Renal pelvis (tissue), 1 donor: ENCODE measurements at regions not wholly inside any gene's neighbourhood (a gene's known extent, or its start where the extent isn't known, plus 50 kb on each side); places are given as distances from the start of the nearest gene placed in this dataset.
"Not testable (repeated sequence)": the region's sequence is repeated elsewhere in the genome, so short reads cannot be mapped to it uniquely, and the experiment has no call there.

ENCODE experiments used
- DNase-seq: peaks from one replicate; pipeline ENCODE4 v3.0.0-alpha.2; 2013

DNA sequence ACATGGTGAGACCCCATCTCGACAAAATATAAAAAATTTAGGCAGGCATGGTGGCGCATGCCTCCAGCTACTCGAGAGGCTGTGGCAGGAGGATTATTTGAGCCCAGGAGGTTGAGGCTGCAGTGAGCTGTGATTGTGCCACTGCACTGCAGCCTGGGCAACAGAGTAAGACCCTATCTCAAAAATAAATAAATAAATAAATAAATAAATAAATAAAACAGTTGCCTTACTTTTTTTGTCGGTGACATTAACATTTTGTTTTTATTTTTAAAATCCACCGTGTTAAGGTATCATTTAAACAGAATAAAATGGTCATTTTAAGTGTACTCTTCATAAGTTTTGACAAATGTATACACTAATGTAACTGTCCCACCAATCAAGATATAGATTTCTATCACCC is 57.0 kb downstream of the RASL11A start:
- DNase-seq, result no peak

DNA sequence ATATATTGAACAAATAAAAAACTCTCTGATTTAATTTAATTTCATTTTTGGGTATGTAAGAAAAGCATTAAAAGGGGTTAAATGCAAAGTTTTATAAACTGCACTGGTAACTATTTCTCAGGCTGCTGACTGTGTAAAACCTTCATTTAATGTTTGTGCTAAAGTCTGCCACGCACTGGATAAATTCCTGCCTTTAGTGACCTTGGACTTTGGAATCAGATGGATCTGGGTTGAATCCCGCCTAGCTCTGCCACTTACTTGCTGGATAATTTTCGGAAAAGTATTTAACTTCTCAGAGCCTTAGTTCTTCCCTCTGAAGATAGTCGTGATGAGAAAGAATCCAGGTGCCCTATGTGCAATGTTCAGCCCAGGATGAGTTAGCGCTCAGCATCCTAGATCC is 58.6 kb downstream of the RASL11A start:
- no peak for DNase-seq

GRCh38 chr13:27334774-27335435 is 64.3 kb downstream of the RASL11A start:
- DNase-seq, result no peak

DNA sequence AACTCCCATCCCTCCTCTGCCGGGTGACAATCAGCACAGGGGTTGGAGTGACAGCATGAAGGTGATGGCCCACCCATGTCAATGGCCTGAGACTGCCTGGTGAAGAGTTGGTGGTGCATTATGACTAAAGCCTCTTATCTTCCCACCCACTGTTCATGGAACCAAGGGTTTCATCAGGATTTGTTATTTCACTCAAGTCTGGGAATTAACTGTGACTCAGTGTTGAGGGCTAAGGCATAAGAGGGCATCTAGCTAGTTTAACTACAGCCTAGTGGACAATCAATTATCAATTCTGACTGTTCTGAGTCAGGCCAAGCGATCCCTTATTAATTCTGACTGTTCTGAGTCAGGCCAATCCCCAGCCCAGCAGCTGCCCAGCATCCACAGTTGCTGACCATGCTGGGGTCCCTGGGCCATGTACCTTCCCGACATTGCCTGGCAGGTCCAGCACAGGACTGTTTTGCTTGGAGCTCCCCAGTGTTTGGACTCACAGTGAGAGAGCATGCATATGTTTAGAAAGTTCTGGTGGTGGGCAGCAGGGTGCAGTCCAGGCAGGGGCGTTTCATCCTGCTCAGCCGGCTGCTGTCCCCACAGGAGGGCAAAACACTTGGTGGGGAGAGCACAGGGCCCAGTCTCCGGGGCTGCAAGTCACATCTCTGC is 65.5 kb downstream of the RASL11A start:
- DNase-seq, result no peak

DNA sequence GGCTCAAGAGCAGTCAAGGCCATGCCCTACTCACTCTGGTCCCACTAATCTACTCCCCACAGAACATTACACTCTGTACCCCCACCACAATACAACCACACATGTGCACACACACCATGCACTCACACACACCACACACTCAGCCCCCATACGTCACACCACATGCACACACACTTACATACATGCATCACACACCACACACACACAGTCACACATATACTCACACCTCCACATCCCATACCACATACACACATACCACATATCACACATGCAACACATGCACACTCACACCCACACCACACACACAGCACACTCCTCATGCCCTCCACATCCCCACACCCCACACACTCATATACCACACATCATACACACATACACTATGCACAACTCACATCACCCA is 67.6 kb downstream of the RASL11A start:
- no peak for DNase-seq

DNA sequence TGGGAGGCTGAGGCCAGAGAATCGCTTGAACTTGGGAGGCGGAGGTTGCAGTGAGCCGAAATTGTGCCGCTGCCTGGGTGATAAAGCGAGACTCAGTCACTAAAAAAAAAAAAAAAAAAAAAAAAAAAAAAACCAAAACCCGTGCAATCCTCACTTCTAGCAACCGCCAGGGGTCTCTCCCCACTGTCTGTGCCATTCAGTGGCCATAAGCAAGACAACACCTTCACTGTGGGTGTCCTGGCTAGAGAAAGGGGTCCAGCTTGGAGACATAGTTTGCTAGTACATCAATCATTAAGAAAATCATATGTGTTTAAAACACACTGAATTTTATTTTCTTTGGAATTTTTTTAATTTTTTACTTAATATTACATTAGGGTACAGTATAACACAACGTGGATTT is 68.2 kb downstream of the RASL11A start:
- no peak for DNase-seq

- no peak for DNase-seq
Observed at GRCh38 chr13:27339299-27339698, 68.7 kb downstream of the RASL11A start.

DNA sequence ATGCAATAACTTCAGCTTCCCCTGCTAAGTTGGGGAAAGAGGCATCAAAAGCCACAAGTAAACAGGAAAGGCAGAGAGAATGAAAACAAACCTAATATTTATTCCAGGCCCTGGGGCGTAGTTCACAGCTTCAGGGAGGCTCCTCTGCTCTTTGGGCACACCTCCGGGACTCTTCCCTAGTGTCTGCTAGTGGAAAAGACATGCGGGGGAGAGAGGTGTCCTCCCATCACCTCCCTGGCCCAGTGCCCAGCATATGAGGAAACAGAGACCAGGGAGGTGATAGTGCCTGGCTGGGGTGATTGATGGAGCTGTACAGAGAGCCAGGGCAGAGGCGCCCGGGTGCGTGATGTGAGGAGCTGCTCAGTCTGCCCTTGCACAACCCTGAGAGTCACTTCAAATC is 71.0 kb downstream of the RASL11A start:
- DNase-seq, result peak; percentile 65

DNA sequence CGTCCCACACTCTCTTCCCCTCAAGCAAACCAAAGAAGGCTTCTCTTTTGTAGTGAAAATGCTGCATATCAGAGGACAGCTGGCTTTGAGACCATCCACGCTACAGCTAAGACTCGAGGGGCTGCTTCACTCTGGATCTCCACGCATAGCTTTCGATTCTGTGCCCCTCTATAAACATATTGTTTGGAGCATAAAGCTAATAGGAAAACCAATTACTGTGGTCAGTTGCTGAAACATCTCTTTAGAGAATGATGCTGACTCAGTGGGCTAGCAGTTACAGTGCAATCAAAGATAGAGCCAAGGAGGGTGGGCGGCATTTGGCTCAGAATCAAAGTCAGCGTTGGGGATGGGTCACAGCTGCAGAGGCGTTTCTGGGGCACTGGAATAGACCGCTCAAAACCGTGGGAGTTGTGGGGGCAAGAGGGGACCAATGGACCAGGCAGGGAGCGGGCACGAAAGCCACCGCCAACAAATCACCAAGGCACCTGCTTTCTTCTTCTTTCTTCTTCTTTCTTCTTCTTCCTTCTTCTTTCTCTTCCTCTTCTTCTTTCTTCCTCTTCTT is 76.7 kb downstream of the RASL11A start:
- no peak for DNase-seq

- no peak for DNase-seq
Observed at GRCh38 chr13:27348461-27348860, 76.0 kb upstream of the GTF3A start.

DNA sequence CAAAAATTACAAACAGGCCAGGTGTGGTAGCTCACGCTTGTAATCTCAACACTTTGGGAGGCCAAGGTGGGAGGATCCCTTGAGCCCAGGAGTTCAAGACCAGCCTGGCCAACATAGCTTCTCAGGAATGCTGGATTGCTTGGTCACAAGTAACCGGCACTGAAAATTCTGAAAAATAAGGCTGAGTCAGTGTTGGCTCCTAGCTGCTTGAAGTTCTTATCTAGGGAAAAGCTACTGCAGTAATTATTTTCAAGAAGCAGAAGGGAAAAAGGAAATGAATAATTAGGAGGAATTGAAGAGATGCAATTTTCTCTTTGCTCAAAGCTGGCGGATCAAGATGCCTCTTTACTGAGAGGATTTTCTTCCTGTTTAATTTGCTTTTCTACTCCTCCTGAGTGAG is 75.0 kb upstream of the GTF3A start:
- DNase-seq, result no peak

DNA sequence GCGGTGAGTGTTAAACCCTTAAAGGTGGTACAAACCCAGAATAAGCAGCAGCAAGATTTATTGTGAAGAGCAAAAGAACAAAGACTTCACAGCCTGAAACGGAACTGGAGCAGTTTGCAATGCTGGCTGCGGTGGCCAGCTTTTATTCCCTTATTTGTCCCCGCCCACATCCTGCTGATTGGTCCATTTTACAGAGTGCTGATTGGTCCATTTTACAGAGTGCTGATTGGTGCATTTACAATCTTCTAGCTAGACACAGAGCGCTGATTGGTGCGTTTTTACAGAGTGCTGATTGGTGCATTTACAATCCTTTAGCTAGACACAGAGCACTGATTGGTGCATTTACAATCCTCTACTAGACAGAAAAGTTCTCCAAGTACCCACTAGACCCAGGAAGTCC is 73.6 kb upstream of the GTF3A start:
- not testable (repeated sequence) for DNase-seq

DNA sequence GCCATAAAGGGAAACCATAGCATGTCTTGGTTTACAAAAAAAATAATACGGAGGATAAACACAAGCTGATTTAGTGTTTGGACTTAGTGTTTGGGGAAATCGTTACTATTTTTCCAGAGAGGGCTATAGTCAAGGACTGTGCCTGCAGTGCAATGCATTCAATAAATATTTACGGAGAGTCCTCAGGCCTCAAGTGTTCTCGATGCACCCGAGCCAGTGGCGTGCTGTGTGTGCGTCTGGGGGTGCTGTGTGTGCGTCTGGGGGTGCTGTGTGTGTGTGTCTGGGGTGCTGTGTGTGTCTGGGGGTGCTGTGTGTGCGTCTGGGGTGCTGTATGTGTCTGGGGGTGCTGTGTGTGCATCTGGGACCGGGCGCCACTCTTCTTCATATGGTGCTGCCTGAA is 71.7 kb upstream of the GTF3A start:
- no peak for DNase-seq

DNA sequence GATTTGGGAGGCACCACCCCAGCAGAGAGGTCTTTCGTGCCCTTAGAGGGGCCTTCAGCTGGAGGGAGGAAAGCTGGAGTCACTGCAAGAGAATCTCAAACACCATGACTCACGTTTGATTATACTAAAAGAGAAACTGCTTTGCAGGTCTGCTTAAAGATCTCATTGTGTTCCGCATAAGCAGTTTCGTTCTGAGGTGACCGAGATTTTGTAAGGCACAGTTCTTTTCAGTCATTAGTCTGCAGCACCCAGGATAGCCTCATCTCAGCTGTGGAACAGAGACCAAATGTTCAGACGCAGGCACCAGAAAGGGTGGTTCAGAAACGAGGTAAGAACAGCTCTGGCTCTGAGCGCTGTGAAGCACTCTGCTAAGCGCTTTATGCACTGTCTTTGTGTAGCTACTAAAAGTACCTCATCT is 71.2 kb upstream of the GTF3A start:
- no peak for DNase-seq

DNA sequence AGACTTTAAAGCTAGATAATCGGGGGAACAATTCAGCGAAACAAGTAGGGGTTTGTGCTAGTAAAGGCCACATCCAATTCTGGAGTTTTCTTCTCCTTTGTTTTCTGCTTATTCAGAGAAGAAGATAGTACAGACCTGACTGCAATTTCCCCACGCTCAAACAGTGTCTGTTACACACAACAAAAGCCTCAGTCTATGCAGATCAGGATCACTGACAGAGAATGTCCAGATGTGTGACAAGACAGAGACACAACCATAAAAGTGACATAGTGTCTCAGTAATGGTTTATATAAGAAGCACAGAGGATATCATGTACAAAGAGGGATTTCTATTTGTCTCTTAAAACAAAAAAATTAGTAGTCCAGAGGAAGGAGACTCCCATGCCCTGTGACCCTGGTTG is 70.7 kb upstream of the GTF3A start:
- DNase-seq, result no peak

- DNase-seq, result no peak
Observed at GRCh38 chr13:27354379-27354778, 70.0 kb upstream of the GTF3A start.

- DNase-seq, result peak; percentile 26
Observed at GRCh38 chr13:27355894-27356293, 68.5 kb upstream of the GTF3A start.

- DNase-seq, result no peak
Observed at GRCh38 chr13:27358420-27358819, 66.0 kb upstream of the GTF3A start.

- DNase-seq, result peak; percentile 63
Observed at GRCh38 chr13:27359199-27359821, 65.1 kb upstream of the GTF3A start.

GRCh38 chr13:27360562-27360961 is 63.9 kb upstream of the GTF3A start:
- DNase-seq, result no peak

DNA sequence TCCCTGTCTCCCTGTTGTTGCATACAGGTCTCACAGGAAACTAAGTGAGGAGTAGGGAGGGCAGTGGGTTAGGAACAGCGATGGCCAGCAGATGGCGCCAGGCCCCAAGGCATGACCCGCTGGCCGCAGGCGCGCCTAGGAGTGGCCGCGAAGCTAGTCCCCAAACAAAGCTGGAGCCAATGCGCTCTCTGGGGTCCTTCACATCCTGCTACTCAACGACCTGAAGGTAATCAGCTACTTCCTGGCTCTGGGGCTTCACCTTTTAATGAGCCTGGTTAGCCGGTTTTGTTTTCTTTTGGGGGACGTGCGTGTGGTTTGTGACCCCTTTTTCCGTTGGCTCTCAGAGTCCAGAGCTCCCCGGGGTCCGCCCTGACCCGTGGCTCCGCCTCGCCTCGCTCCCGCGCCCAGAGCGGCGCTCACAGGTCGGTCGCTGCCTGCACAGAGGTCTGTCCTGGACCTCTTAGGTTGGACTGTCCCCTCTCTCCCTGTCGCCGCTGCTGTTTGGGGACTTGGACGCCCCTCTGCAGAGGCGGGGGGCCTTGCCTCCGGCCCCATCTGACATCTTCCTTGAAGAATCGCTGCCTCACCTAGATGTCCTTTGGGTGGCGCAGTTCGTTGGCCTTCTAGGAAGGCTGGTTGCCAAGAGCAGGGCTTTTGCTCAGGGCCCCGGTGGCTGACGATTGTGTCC is 62.2 kb upstream of the GTF3A start:
- DNase-seq, result peak; percentile 83

DNA sequence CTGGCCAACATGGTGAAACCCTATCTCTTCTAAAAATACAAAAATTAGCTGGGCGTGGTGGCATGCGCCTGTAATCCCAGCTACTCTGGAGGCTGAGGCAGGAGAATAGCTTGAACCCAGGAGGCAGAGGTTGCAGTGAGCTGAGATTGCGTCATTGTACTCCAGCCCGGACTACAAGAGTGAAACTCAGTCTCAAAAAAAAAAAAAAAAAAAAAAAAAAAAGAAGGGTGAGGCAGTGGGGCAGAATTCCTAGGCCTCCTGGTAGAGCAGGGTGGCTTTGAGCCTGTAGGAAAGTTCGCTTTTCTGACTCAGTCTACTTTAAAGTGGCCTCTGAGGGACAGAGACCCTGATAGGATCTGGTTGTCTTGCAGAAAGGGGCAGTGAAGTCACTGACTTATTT is 60.8 kb upstream of the GTF3A start:
- DNase-seq, result not testable (repeated sequence)

GRCh38 chr13:27367570-27367969 is 56.8 kb upstream of the GTF3A start:
- no peak for DNase-seq
